H1 (cell line): ENCODE measurements at regions not wholly inside any gene's neighbourhood (a gene's known extent, or its start where the extent isn't known, plus 50 kb on each side); places are given as distances from the start of the nearest gene placed in this dataset.

ENCODE experiments used
- CTCF ChIA-PET: fragments of 300-600 bp; sonication (Branson Sonifier 250); formaldehyde crosslinking; loops from one replicate; lab custom pipeline; 2021; ENCODE audit not compliant: partially characterized antibody; lab: Charles Lee
- POLR2A ChIA-PET: fragments of 300-600 bp; sonication (Branson Sonifier 250); formaldehyde crosslinking; loops from one replicate; lab custom pipeline; 2021; ENCODE audit warnings: inconsistent platforms; ENCODE audit not compliant: partially characterized antibody; lab: Charles Lee
- DNase-seq, 2 experiments: peaks; one replicate each; pipeline versions ENCODE4 v3.0.0 to v3.0.0-alpha.2; 2010 to 2022; ENCODE audit warnings: low spot score in 2 of 2, low read depth in 1 of 2, mixed read lengths in 1 of 2
- FAIRE-seq: peaks from 2 replicates; lab custom pipeline; 2011; peaks lifted over from hg19 to GRCh38; lab: Jason Lieb, UNC
- H2AFZ ChIP-seq: 2 replicates; pipeline ENCODE4 v1.8.1; 2012; ENCODE audit warnings: low read length, inconsistent platforms
- H2AK5ac ChIP-seq: 2 replicates; pipeline ENCODE4 v1.6.1; 2013; ENCODE audit warnings: low read depth, low read length
- H2BK120ac ChIP-seq: replicated peaks from 2 replicates; pipeline ENCODE3; 2013; ENCODE audit warnings: low read depth, low read length, inconsistent platforms
- H2BK12ac ChIP-seq: 2 replicates; pipeline ENCODE4 v1.6.1; 2013; ENCODE audit warnings: low read depth, low read length
- H2BK15ac ChIP-seq: 2 replicates; pipeline ENCODE4 v1.6.1; 2013; ENCODE audit warnings: low read length
- H2BK20ac ChIP-seq: 2 replicates; pipeline ENCODE4 v1.6.1; 2013; ENCODE audit warnings: low read length
- H2BK5ac ChIP-seq: 2 replicates; pipeline ENCODE4 v1.6.1; 2013; ENCODE audit warnings: low read depth, low read length
- H3K14ac ChIP-seq: 2 replicates; pipeline ENCODE4 v1.6.1; 2013; ENCODE audit warnings: inconsistent platforms; ENCODE audit not compliant: insufficient read length
- H3K18ac ChIP-seq: 2 replicates; pipeline ENCODE4 v1.6.1; 2013; ENCODE audit warnings: low read length; ENCODE audit errors: extremely low read depth
- H3K23ac ChIP-seq: 2 replicates; pipeline ENCODE4 v1.6.1; 2013; ENCODE audit warnings: inconsistent platforms; ENCODE audit not compliant: insufficient read length
- H3K23me2 ChIP-seq: 2 replicates; pipeline ENCODE4 v1.6.1; 2013; ENCODE audit warnings: low read depth, low read length
- H3K27ac ChIP-seq: 2 replicates; pipeline ENCODE4 v1.6.1; 2011; ENCODE audit warnings: low read depth, low read length, inconsistent platforms
- H3K27me3 ChIP-seq, 4 experiments: replicated peaks in 1 of 4; 1 replicate in 1 of 4; 2 replicates in 3 of 4; pipeline versions ENCODE4 v1.6.1 to v1.8.1; 2011 to 2013; ENCODE audit warnings: low read length in 3 of 4, mild to moderate bottlenecking in 3 of 4, inconsistent platforms in 2 of 4, mixed read lengths in 2 of 4, moderate library complexity in 1 of 4; ENCODE audit not compliant: control insufficient read depth in 3 of 4, insufficient read depth in 3 of 4; ENCODE audit errors: extremely low read depth in 1 of 4
- H3K36me3 ChIP-seq, 4 experiments: 2 replicates each; pipeline versions ENCODE4 v1.6.1 to v1.8.1; 2011 to 2013; ENCODE audit warnings: mild to moderate bottlenecking in 4 of 4, low read length in 3 of 4, moderate library complexity in 2 of 4, control low read depth in 1 of 4, inconsistent platforms in 1 of 4; ENCODE audit not compliant: insufficient read depth in 4 of 4, control insufficient read depth in 2 of 4
- H3K4ac ChIP-seq: replicated peaks from 2 replicates; pipeline ENCODE3; 2013; ENCODE audit warnings: low read length, low read depth, mixed read lengths, inconsistent platforms; ENCODE audit not compliant: insufficient read length
- H3K4me1 ChIP-seq, 4 experiments: replicated peaks in 1 of 4; 1 replicate in 1 of 4; 2 replicates in 3 of 4; pipeline versions ENCODE4 v1.6.1 to v1.8.1; 2011 to 2013; ENCODE audit warnings: low read length in 3 of 4, inconsistent platforms in 2 of 4, mixed read lengths in 1 of 4; ENCODE audit not compliant: insufficient read depth in 4 of 4, control insufficient read depth in 3 of 4
- H3K4me2 ChIP-seq, 2 experiments: 2 replicates each; pipeline versions ENCODE4 v1.6.1 to v1.8.1; 2011 to 2013; ENCODE audit warnings: low read depth in 2 of 2, low read length in 2 of 2, control low read depth in 1 of 2, inconsistent platforms in 1 of 2, mild to moderate bottlenecking in 1 of 2; ENCODE audit not compliant: insufficient read depth in 1 of 2
- H3K4me3 ChIP-seq, 4 experiments: fragments of 200-600, 300-600 bp in 1 of 4; sonication (generic), shearing (Covaris generic), sonication (Bioruptor Twin) in 1 of 4; 2 replicates each; pipeline versions ENCODE4 v1.5.1 to v1.8.1; 2011 to 2016; ENCODE audit warnings: low read length in 4 of 4, low read depth in 3 of 4, control low read depth in 2 of 4, inconsistent platforms in 2 of 4, mild to moderate bottlenecking in 2 of 4, mixed read lengths in 1 of 4, moderate library complexity in 1 of 4; ENCODE audit not compliant: insufficient read depth in 2 of 4; ENCODE audit errors: extremely low read depth in 1 of 4
- H3K56ac ChIP-seq: replicated peaks from 2 replicates; pipeline ENCODE3; 2013; ENCODE audit warnings: low read depth, mild to moderate bottlenecking, mixed read lengths, low read length, inconsistent platforms; ENCODE audit not compliant: insufficient read length
- H3K79me1 ChIP-seq: 2 replicates; pipeline ENCODE4 v1.6.1; 2013; ENCODE audit warnings: low read depth, low read length, control low read depth
- H3K79me2 ChIP-seq, 2 experiments: 2 replicates each; pipeline versions ENCODE4 v1.6.1 to v1.8.1; 2012 to 2013; ENCODE audit warnings: low read length in 2 of 2, mild to moderate bottlenecking in 2 of 2, inconsistent platforms in 1 of 2; ENCODE audit not compliant: insufficient read depth in 2 of 2, control insufficient read depth in 1 of 2
- H3K9ac ChIP-seq, 4 experiments: replicated peaks in 1 of 4; 1 replicate in 1 of 4; 2 replicates in 3 of 4; pipeline versions ENCODE4 v1.6.1 to v1.8.1; 2011 to 2013; ENCODE audit warnings: low read depth in 3 of 4, low read length in 3 of 4, control low read depth in 2 of 4, mild to moderate bottlenecking in 2 of 4, moderate library complexity in 2 of 4, inconsistent platforms in 1 of 4; ENCODE audit errors: extremely low read depth in 1 of 4
- H3K9me3 ChIP-seq, 2 experiments: 2 replicates each; pipeline versions ENCODE4 v1.6.1 to v1.8.1; 2012 to 2013; ENCODE audit warnings: mild to moderate bottlenecking in 2 of 2, moderate library complexity in 2 of 2, control low read depth in 1 of 2, inconsistent platforms in 1 of 2, low read depth in 1 of 2, low read length in 1 of 2, mixed read lengths in 1 of 2; ENCODE audit not compliant: insufficient read depth in 2 of 2
- H4K20me1 ChIP-seq, 2 experiments: replicated peaks in 1 of 2; 2 replicates each; pipeline versions ENCODE3 to v1.8.1; 2011 to 2013; ENCODE audit warnings: inconsistent platforms in 2 of 2, low read length in 2 of 2, mild to moderate bottlenecking in 1 of 2; ENCODE audit not compliant: insufficient read depth in 2 of 2, control insufficient read depth in 1 of 2
- H4K5ac ChIP-seq: 2 replicates; pipeline ENCODE4 v1.6.1; 2013; ENCODE audit warnings: low read length, low read depth, mixed read lengths, inconsistent platforms; ENCODE audit not compliant: insufficient read length
- H4K8ac ChIP-seq: 2 replicates; pipeline ENCODE4 v1.8.0; 2013; ENCODE audit warnings: mild to moderate bottlenecking, moderate library complexity, low read length, inconsistent platforms; ENCODE audit not compliant: insufficient read depth; ENCODE audit errors: extremely low read depth
- H4K91ac ChIP-seq: replicated peaks from 2 replicates; pipeline ENCODE3; 2013; ENCODE audit warnings: low read length, mixed read lengths, inconsistent platforms; ENCODE audit not compliant: insufficient read length
- BRCA1 ChIP-seq: IDR thresholded peaks from 2 replicates; pipeline ENCODE4 v1.6.1; 2012; ENCODE audit warnings: low read depth, low read length, improper control_type of control experiment
- CBX8 ChIP-seq: fragments of 300-800, 300-1000 bp; sonication (generic); IDR thresholded peaks from 2 replicates; pipeline ENCODE4 v1.7.1; 2016; ENCODE audit warnings: low read depth, low read length, borderline replicate concordance
- HDAC2 ChIP-seq, 2 experiments: fragments of 300-600 bp in 1 of 2; sonication (generic) in 1 of 2; IDR thresholded peaks; 2 replicates each; pipeline ENCODE4 v1.6.1; 2011 to 2012; ENCODE audit warnings: low read depth in 2 of 2, low read length in 2 of 2, mild to moderate bottlenecking in 2 of 2, moderate library complexity in 2 of 2, borderline replicate concordance in 1 of 2, inconsistent platforms in 1 of 2
- HDAC6 ChIP-seq: IDR thresholded peaks from one replicate; pipeline ENCODE4 v1.7.1; 2012; ENCODE audit warnings: low read depth, mild to moderate bottlenecking, inconsistent platforms, low read length, moderate library complexity
- MAFK ChIP-seq: IDR thresholded peaks from 2 replicates; pipeline ENCODE4 v1.6.1; 2012; ENCODE audit warnings: low read depth, mild to moderate bottlenecking, improper control_type of control experiment, low read length
- POLR2A ChIP-seq, 2 experiments: IDR thresholded peaks; 1 replicate in 1 of 2; 2 replicates in 1 of 2; pipeline ENCODE4 v1.6.1; 2011; ENCODE audit warnings: low read depth in 2 of 2, low read length in 2 of 2, mild to moderate bottlenecking in 2 of 2; ENCODE audit errors: control extremely low read depth in 1 of 2
- POLR2AphosphoS5 ChIP-seq: IDR thresholded peaks from 2 replicates; pipeline ENCODE4 v1.6.1; 2011; ENCODE audit warnings: low read depth, low read length
- SP4 ChIP-seq: IDR thresholded peaks from 2 replicates; pipeline ENCODE4 v1.6.1; 2012; ENCODE audit warnings: low read length, inconsistent platforms
- YY1 ChIP-seq: IDR thresholded peaks from 2 replicates; pipeline ENCODE4 v1.6.1; 2011; ENCODE audit warnings: low read depth, mild to moderate bottlenecking, low read length
- WGBS, 2 experiments: shearing (Covaris generic) in 1 of 2; methylation state at CpG; one replicate each; pipeline versions ENCODE4 v1.1.6 to v1.1.7; 2013 to 2015; ENCODE audit warnings: low lambda C conversion rate in 2 of 2, mixed read lengths in 2 of 2, inconsistent platforms in 1 of 2, low coverage in 1 of 2, missing lambda C conversion rate in 1 of 2; ENCODE audit not compliant: insufficient replicate concordance in 2 of 2, insufficient coverage in 1 of 2, insufficient read length in 1 of 2; ENCODE audit errors: extremely low coverage in 1 of 2, missing lambda C conversion rate in 1 of 2; 5-methylcytosine and 5-hydroxymethylcytosine counted together

- H3K79me1 ChIP-seq = no peaks in the 10 kb centered on the region
- CTCF ChIA-PET = no interaction called here
- H4K8ac ChIP-seq = no peak overlapping the region
- POLR2A ChIA-PET = no interaction called here
- FAIRE-seq (no peak), DNase-seq (no peak)
- no peak overlapping the region for H2BK15ac ChIP-seq
- no peak overlapping the region for H3K9ac ChIP-seq
- H3K79me2 ChIP-seq = no peaks in the 10 kb centered on the region
- no peak overlapping the region for H2AFZ ChIP-seq
- H3K23me2 ChIP-seq = no peaks in the 10 kb centered on the region
- WGBS, 2 experiments = 86% methylated on average over 1 of the region's 1 CpG; no CpG with 5 or more reads in 1 of the 2 experiments
- peaks cover 7 to 9% of the 10 kb centered on the region in 2 experiments; a peak in 2 of 4 replicates for H3K9me3 ChIP-seq
- no peaks in the 10 kb centered on the region for H3K4me1 ChIP-seq
- no peak overlapping the region for H3K4me2 ChIP-seq
- no peak overlapping the region for H2BK5ac ChIP-seq
- H3K56ac ChIP-seq = no peak overlapping the region
- H3K4me3 ChIP-seq = no peak overlapping the region
- no peak overlapping the region for H2BK12ac ChIP-seq
- H3K14ac ChIP-seq = no peak overlapping the region
- H3K36me3 ChIP-seq = no peaks in the 10 kb centered on the region
- no peak overlapping the region for H2BK120ac ChIP-seq
- H2BK20ac ChIP-seq = no peak overlapping the region
- no peaks in the 10 kb centered on the region for H3K27me3 ChIP-seq
- H4K91ac ChIP-seq = no peak overlapping the region
- H3K18ac ChIP-seq = no peak overlapping the region
- no peak overlapping the region for H3K4ac ChIP-seq
- H3K23ac ChIP-seq = no peak overlapping the region
- H2AK5ac ChIP-seq = no peak overlapping the region
- no peaks in the 10 kb centered on the region for H4K20me1 ChIP-seq
- H3K27ac ChIP-seq = no peak overlapping the region
- no peak overlapping the region for H4K5ac ChIP-seq
- TF ChIP-seq BRCA1 (no peak), MAFK (no peak), POLR2A (IDR thresholded peaks at IDR 0.05; ENCODE audit: control extremely low read depth in 1 of 2, low read depth in 2 of 2, low read length in 2 of 2) (no peak), HDAC2 (IDR thresholded peaks at IDR 0.05; ENCODE audit: borderline replicate concordance in 1 of 2, low read depth in 2 of 2, low read length in 2 of 2) (no peak), SP4 (no peak), YY1 (no peak), POLR2AphosphoS5 (no peak), CBX8 (no peak), HDAC6 (no peak)
Measured at GRCh38 chrX:39302838-39303237, 501.6 kb downstream of the MID1IP1 start.
